HK-2 (cell line): ENCODE measurements at regions not wholly inside any gene's neighbourhood (a gene's known extent, or its start where the extent isn't known, plus 50 kb on each side); places are given as distances from the start of the nearest gene placed in this dataset.
"Not testable (repeated sequence)": the region's sequence is repeated elsewhere in the genome, so short reads cannot be mapped to it uniquely, and the experiment has no call there.

Source experiments
- DNase-seq: peaks from one replicate; pipeline ENCODE4 v3.0.0-alpha.2; 2018; ENCODE audit not compliant: unreplicated experiment

DNA sequence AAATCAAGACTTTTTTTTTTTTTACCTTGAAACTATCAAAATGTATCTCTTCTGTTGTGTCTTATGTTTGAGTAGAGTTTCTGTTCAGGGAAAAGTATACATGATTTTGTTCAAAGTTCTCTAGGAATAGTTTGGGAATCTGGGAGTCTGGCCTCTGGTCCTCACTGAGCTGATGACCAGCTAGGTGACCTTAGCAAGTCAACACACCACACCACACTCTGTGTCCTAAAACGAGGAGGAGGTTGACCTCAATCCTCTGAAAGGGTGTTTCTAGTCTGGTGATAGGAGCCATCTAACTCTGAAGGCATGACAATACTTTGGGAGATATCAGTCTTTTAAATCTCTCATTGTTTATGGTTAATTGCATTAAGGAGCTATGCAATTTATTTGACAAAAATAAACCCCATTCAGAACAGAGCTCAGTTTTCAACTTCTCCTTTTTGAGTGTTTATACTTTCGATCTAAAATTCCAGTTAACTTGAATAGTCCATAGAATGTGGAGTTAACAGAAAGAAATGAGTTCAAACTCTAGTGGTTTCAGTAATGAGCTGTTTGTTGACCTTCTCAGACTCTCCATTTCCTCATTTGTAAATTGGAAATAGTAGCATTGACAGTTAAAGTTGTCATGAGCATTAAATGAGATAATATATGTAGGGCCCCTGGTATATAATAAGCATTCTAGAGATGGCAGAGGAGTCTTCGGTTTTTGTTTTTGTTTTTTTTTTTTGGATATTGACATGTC is 112.2 kb upstream of the LRRN1 start:
- no peak for DNase-seq

GRCh38 chr3:3685721-3686120 is 113.5 kb upstream of the LRRN1 start:
- no peak for DNase-seq

- DNase-seq = no peak
These were observed 116.0 kb upstream of the LRRN1 start for GRCh38 chr3:3683261-3683660.

DNA sequence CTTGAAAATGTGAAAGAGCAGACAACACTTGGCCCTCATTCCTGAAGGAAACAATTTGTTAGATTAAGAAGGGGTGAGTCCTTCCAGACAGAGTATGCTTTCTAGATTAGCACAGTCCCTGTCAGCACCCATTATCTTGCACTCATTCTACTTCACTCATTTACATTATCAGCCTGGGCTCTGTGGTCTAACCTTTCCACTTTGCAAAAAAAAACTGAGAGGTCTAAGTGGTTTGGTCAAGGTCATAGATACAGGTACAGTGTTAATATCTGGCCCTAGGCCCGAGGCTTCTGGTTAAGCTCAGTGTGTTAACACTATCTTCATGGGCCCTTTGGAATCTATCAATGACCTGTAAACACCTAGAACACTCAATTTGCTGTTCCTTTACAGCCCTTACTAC is 123.4 kb upstream of the LRRN1 start:
- no peak for DNase-seq

DNA sequence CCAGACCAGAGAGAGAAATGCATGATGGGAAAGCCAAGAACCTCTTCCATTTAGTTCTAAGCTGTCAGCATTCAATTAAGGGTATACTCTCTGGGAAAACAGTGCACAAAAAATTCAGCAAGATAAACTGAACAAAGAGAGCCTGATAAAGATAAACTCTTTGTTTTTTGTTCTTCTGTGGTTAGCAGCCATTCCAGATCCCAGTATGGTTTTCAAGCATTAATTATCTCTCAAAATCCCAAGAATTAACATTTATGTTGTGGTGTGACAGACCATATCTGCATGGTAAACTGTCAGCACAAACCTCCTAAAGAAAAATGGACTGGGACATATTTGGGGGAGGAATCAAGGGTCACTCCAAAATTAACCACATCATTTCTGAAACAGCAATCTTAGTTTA is 124.0 kb upstream of the LRRN1 start:
- no peak for DNase-seq

- no peak for DNase-seq
These were observed 132.6 kb upstream of the LRRN1 start for GRCh38 chr3:3666664-3667063.

DNA sequence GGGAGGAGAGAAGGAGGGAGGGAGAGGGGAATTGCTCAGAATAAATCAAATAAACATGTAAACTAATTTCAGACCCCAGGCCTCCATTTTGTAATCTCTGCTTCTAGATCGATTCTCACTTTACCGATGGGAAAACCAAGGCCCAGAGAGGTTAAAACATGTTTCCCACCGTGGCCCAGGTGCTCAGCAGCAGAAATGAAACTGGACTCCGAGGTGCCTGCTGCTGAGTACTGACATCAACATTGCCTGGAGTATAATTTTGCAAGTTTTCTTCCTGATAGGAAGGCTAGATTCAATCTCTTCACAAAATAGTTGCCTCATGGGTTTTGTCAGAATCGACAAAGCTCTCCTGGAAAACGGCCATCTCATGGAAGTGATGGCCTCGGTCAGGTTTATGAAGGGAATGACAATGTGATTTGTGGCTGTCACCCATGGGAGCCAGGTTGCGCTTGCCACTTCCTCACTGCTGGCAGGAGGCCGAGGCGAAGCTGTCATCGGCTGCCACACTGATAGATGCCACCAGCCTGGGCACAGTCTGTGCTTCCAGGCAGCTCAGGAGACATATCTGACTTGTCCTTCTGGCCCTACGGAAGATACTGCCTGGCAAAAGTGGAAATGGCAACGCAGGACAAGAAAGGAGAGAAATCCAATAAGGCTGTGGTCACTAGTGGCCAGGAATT is 133.1 kb upstream of the LRRN1 start:
- DNase-seq = no peak

- DNase-seq = peak; percentile 37
These were observed 133.7 kb upstream of the LRRN1 start for GRCh38 chr3:3665546-3665945.

DNA sequence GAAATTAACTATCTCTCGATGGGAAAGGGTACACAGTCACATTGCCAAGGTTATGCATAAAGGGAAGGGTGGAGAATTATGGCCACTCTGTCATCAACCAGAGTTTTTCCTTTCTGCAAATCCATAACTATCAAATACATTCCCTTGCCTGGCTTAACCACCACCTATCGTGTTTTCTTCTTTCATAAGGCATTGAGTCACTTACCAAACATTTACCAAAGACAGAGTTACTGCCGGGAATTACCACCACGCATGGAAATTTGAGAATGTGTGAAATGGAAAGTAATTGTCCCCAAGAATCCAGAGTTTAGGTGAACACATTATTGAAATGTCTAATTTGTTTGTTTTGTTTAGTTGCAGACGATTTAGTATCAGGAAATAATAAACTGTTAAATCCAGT is 134.3 kb upstream of the LRRN1 start:
- no peak for DNase-seq

GRCh38 chr3:3662610-3663009 is 136.6 kb upstream of the LRRN1 start:
- no peak for DNase-seq

- no peak for DNase-seq
These were observed 144.3 kb upstream of the LRRN1 start for GRCh38 chr3:3654916-3655315.

- DNase-seq = no peak
These were observed 150.1 kb upstream of the LRRN1 start for GRCh38 chr3:3648988-3649679.

- no peak for DNase-seq
These were observed 152.3 kb upstream of the LRRN1 start for GRCh38 chr3:3646934-3647333.

DNA sequence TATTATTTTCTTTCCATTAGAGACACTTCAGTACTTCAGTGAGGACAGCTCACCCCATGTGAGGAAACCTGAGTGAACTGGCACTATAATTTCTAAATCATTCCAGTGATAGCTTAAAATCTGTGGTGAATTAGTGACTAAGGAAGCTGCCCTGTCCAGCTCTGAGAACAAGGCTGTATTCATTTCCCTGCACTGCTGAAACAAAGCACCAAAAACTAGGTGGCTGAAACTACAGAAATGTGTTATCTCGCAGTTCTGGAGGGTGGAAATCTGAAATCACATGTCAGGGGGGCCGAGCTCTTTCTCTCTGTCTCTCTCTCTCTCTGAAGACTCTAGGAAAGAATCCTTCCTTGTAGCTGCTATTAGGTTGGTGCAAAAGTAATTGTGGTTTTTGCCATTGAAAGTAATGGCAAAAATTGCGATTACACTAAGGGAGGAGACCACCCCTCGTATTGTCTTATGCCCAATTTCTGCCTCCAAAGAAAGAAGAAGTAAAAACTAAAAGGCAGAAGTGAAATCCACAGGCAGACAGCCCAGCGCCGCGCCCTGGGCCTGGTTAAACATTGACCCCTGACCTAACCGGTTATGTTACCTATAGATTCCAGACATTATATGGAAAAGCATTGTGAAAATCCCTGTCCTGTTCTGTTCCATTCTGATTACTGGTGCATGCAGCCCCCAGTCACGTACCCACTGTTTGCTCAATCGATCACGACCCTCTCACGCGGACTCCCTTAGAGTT is 153.0 kb upstream of the LRRN1 start:
- DNase-seq = not testable (repeated sequence)

DNA sequence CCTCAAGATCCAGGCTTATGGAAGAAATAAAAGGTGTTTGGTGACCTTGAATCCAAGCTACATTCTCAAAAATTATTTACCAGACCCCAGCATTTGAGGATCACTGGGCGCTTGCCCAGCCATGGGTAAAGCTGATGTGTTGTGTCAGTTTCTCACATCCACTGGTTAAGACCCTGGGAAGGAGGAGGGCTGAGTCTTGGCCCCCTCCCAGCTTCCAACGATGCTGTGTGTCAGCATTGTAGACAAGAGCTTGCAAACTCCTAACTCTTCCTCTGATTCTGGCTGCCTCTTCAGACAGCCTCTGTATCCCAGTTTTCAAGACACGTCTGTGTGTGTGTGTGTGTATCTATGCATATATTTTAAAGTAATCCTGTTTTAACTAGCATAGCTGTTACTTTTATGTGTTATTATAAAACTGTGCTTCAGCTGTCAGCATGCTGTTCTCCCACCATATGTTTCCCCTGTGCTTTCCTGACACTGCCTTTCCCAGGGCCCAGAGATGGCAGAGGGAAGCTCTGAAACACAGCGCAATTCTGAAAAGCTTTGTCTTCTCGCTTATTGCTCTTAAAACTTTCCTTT is 157.3 kb upstream of the LRRN1 start:
- DNase-seq = no peak

DNA sequence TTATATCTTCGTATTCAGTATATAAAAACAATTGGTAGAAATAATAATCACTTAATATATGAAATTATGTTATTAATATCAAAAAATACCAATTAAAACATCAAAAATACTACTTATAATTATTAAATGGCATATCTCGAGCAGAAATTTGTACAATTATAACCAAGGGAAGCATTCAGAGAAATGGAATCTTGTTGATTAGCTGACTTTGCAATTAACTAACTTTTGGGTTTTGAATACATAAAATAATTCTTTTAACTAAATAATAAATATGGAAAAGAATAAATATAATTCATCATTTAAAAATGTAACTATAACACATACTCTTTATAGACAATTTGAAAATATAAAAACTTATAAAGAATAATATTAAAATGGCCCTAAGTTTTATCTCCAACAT is 160.2 kb upstream of the LRRN1 start:
- DNase-seq = no peak

GRCh38 chr3:3636815-3637214 is 162.4 kb upstream of the LRRN1 start:
- DNase-seq = no peak

- no peak for DNase-seq
These were observed 164.1 kb upstream of the LRRN1 start for GRCh38 chr3:3635109-3635508.

DNA sequence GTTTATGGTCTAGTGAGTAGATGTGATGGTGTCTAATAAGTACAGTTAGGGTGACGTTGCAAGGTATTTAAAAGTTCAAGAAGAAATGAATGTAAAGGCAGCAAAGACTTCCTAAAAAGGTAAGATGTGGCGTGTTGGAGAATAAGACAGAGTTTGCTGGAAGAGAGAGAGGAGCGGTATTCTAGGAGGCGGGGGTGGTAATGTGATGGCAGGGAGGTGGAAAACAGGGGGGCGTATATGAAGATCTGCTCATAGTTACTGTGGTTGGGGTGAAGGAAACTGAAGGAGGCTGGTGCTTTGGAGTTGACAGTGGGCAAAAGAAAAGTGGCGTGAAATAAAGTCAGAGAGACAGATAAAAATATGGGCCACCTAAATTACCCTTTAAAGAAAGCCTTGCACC is 164.9 kb upstream of the LRRN1 start:
- no peak for DNase-seq

DNA sequence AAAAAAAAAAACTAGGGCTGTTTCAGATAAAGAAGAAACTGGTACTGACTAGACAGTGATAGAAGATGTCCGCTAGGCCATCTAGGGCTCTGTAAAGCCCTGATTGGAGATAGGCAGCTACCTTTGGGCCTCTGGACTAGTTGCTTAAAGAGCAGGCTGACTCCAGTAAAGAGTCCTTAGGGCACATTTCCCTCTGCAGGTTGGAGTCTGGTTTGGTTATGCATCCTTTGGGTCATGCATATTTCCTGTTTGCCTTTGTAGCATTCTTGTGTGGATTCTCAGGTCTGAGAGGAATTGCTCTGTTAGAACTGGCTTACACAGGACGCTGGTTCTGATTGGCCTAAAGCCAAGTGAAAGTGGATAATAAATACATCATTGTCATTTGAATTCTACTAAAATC is 165.5 kb upstream of the LRRN1 start:
- DNase-seq = no peak

DNA sequence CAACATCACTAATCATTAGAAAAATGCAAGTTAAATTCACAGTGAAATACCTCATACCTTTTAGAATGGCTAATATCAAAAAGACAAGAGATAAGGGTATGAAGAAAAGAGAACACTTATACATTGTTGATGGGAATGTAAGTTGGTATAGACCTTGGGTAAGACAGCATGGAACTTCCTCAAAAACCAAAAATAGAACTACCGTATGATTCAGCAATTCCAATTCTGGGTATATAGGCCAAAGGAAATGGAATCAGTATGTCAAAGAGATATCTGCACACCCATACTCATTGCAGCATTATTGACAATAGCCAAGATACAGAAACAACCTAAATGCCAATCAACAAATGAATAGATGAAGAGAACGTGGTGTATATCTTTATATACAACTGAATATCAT is 166.8 kb upstream of the LRRN1 start:
- no peak for DNase-seq

DNA sequence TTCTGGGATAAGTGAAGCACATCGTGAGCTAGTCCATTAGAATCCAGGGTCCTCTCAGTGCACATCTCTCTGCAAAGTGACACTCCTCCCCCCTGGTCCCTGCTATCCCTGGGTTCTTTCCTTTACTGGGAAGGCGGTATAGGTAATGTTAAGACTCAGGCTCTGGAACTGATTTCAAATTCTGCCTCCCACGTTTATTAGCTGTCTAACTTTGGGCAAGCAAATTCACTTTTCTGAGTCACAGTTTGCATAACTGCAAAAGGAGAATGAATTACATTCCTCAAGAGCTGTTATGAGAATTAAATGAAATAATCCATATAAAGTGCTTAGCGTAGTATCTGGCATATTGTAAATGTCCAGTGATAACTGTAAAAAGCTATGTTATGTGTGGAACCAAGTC is 168.1 kb upstream of the LRRN1 start:
- no peak for DNase-seq
